SU-DHL-6 (cell line): ENCODE measurements at regions not wholly inside any gene's neighbourhood (a gene's known extent, or its start where the extent isn't known, plus 50 kb on each side); places are given as distances from the start of the nearest gene placed in this dataset.

Experiments
- H2AFZ ChIP-seq: fragments of 200-600 bp; sonication (generic); 2 replicates; pipeline ENCODE4 v1.6.1; 2014; ENCODE audit warnings: low read depth, mild to moderate bottlenecking, moderate library complexity, mixed read lengths, antibody characterized with exemption, low read length; ENCODE audit not compliant: severe bottlenecking
- H3F3A ChIP-seq: fragments of 200-600 bp; shearing (Covaris generic); 2 replicates; pipeline ENCODE4 v1.6.0; 2016; ENCODE audit warnings: antibody characterized with exemption, mild to moderate bottlenecking; ENCODE audit not compliant: insufficient read depth
- H3K27ac ChIP-seq: fragments of 200-600 bp; sonication (generic); 2 replicates; pipeline ENCODE4 v1.5.1; 2016; ENCODE audit warnings: low read depth, mild to moderate bottlenecking, low read length, moderate library complexity, mixed read lengths
- H3K27me3 ChIP-seq: fragments of 200-600 bp; sonication (generic), shearing (Covaris generic); 2 replicates; pipeline ENCODE4 v1.6.0; 2014; ENCODE audit warnings: mild to moderate bottlenecking, low read length
- H3K36me3 ChIP-seq: fragments of 200-600 bp; sonication (generic); 2 replicates; pipeline ENCODE4 v1.6.1; 2014; ENCODE audit warnings: mild to moderate bottlenecking, low read length, mixed read lengths
- H3K4me2 ChIP-seq: fragments of 300-600, 200-600 bp; shearing (Covaris generic), sonication (generic); 2 replicates; pipeline ENCODE4 v1.6.0; 2014; ENCODE audit warnings: low read length, low read depth, mild to moderate bottlenecking; ENCODE audit not compliant: poor library complexity, severe bottlenecking
- H3K4me3 ChIP-seq: fragments of 200-600 bp; sonication (generic); 2 replicates; pipeline ENCODE4 v1.5.1; 2014; ENCODE audit warnings: antibody characterized with exemption, low read length, mild to moderate bottlenecking, mixed read lengths; ENCODE audit not compliant: insufficient read depth, poor library complexity, severe bottlenecking
- H3K79me2 ChIP-seq: fragments of 200-600 bp; sonication (generic); 2 replicates; pipeline ENCODE4 v1.6.1; 2014; ENCODE audit warnings: mild to moderate bottlenecking, low read length, moderate library complexity; ENCODE audit not compliant: insufficient read depth
- H3K9ac ChIP-seq: fragments of 200-600 bp; sonication (generic); 2 replicates; pipeline ENCODE4 v1.7.0; 2014; ENCODE audit warnings: mild to moderate bottlenecking, low read length
- H3K9me2 ChIP-seq: fragments of 200-600 bp; sonication (generic); replicated peaks from 2 replicates; pipeline ENCODE4 v1.6.1; 2014; ENCODE audit warnings: low read length; ENCODE audit not compliant: insufficient read depth
- H3K9me3 ChIP-seq: fragments of 200-600 bp; sonication (generic); 2 replicates; pipeline ENCODE4 v1.6.1; 2014; ENCODE audit warnings: low read length, mixed read lengths; ENCODE audit not compliant: insufficient read depth
- H4K20me1 ChIP-seq: fragments of 200-600 bp; sonication (generic); 2 replicates; pipeline ENCODE4 v1.6.1; 2014; ENCODE audit warnings: low read depth, mild to moderate bottlenecking, antibody characterized with exemption, low read length, moderate library complexity, mixed read lengths
- EZH2phosphoT487 ChIP-seq: fragments of 200-600 bp; sonication (generic), shearing (Covaris generic); conservative IDR thresholded peaks from 2 replicates; pipeline ENCODE4 v1.6.1; 2018; ENCODE audit warnings: mild to moderate bottlenecking, antibody characterized with exemption, low read length, moderate library complexity, mixed read lengths
- TF ChIP-seq, protein P1 (sequence below): fragments of 200-600 bp; sonication (generic); IDR thresholded peaks from one replicate; pipeline ENCODE4 v1.5.1; 2017; ENCODE audit warnings: antibody characterized with exemption, mild to moderate bottlenecking, low read length, moderate library complexity; ENCODE audit not compliant: insufficient read depth, poor library complexity, severe bottlenecking

DNA sequence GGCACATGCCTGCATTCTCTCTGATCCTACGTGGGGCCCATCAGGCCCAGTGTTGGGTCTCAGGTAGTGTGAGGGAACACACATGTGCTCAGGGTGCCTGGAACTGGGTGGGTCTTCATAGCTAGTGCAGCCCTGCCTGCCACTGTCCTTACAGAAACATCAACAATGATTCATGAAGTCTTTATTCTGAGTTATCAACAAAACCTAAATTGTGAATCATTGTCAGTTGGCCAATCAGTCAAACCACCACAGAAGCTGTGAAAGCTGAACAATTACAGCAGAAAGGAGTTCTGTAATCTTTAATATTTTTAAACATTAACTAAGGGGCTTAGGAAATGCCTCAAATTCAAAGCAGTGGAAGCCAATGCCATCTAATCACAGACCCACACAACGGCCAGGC is 82.8 kb upstream of the ZNF521 start:
- Histone ChIP-seq H3F3A (no peaks in the 10 kb centered on the region), H3K9me3 (no peaks in the 10 kb centered on the region), H4K20me1 (no peaks in the 10 kb centered on the region), H3K27ac (no peak overlapping the region), H3K9ac (no peak overlapping the region), H3K79me2 (no peaks in the 10 kb centered on the region), H3K27me3 (no peaks in the 10 kb centered on the region), H3K4me3 (no peak overlapping the region), H2AFZ (no peak overlapping the region), H3K4me2 (no peak overlapping the region), H3K36me3 (no peaks in the 10 kb centered on the region), H3K9me2 (no peaks in the 10 kb centered on the region)
- TF ChIP-seq, protein P1, sequence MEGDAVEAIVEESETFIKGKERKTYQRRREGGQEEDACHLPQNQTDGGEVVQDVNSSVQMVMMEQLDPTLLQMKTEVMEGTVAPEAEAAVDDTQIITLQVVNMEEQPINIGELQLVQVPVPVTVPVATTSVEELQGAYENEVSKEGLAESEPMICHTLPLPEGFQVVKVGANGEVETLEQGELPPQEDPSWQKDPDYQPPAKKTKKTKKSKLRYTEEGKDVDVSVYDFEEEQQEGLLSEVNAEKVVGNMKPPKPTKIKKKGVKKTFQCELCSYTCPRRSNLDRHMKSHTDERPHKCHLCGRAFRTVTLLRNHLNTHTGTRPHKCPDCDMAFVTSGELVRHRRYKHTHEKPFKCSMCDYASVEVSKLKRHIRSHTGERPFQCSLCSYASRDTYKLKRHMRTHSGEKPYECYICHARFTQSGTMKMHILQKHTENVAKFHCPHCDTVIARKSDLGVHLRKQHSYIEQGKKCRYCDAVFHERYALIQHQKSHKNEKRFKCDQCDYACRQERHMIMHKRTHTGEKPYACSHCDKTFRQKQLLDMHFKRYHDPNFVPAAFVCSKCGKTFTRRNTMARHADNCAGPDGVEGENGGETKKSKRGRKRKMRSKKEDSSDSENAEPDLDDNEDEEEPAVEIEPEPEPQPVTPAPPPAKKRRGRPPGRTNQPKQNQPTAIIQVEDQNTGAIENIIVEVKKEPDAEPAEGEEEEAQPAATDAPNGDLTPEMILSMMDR, result no peak
- no peak for TF ChIP-seq EZH2phosphoT487

DNA sequence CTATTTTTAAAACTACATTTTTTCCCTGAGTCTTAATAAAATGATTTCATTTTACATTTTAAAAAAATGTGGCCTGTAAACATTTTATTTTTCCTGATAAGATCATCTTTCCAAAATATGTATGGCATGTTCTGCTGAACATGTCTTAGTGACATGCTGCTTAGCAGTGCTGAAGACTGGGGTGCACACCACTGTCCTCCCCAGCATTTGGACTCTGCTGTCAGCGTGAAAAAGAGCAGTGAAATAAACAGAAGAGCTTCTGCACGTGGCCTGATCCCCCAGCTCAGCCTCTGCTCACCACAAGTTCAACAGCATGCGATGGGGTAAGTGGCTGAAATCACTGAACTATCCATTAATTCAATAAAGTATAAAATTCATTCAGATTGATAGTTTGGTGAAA is 81.6 kb upstream of the ZNF521 start:
- Histone ChIP-seq H3K36me3 (no peaks in the 10 kb centered on the region), H3K4me3 (no peak overlapping the region), H3K4me2 (no peak overlapping the region), H3K79me2 (no peaks in the 10 kb centered on the region), H3K27ac (no peak overlapping the region), H4K20me1 (no peaks in the 10 kb centered on the region), H3K9me3 (no peaks in the 10 kb centered on the region), H2AFZ (no peak overlapping the region), H3K9ac (no peak overlapping the region), H3F3A (no peaks in the 10 kb centered on the region), H3K9me2 (no peaks in the 10 kb centered on the region), H3K27me3 (no peaks in the 10 kb centered on the region)
- TF ChIP-seq, protein P1, result no peak
- TF ChIP-seq EZH2phosphoT487, result no peak

GRCh38 chr18:25425024-25425423 is 73.1 kb upstream of the ZNF521 start:
- no peaks in the 10 kb centered on the region for H3K9me2 ChIP-seq
- peak overlapping the region; percentile 1 for H2AFZ ChIP-seq

More at GRCh38 chr18:25425024-25425423, 73.1 kb upstream of the ZNF521 start:
- no peak overlapping the region for H3K9ac ChIP-seq
- no peaks in the 10 kb centered on the region for H3K36me3 ChIP-seq
- no peaks in the 10 kb centered on the region for H4K20me1 ChIP-seq
- no peaks in the 10 kb centered on the region for H3K79me2 ChIP-seq
- no peak overlapping the region for H3K4me3 ChIP-seq
- no peaks in the 10 kb centered on the region for H3F3A ChIP-seq
- H3K27me3 ChIP-seq, result no peaks in the 10 kb centered on the region
- TF ChIP-seq, protein P1, result no peak
- TF ChIP-seq EZH2phosphoT487, result no peak
- H3K27ac ChIP-seq, result no peak overlapping the region
- H3K4me2 ChIP-seq, result no peak overlapping the region
- no peaks in the 10 kb centered on the region for H3K9me3 ChIP-seq
